Renal cortical epithelial cell (primary cell): ENCODE measurements at regions not wholly inside any gene's neighbourhood (a gene's known extent, or its start where the extent isn't known, plus 50 kb on each side); places are given as distances from the start of the nearest gene placed in this dataset.
"Not testable (repeated sequence)": the region's sequence is repeated elsewhere in the genome, so short reads cannot be mapped to it uniquely, and the experiment has no call there.

Experiments used
- DNase-seq: peaks from one replicate; pipeline ENCODE4 v3.0.0-alpha.2; 2011; ENCODE audit warnings: low read depth

DNA sequence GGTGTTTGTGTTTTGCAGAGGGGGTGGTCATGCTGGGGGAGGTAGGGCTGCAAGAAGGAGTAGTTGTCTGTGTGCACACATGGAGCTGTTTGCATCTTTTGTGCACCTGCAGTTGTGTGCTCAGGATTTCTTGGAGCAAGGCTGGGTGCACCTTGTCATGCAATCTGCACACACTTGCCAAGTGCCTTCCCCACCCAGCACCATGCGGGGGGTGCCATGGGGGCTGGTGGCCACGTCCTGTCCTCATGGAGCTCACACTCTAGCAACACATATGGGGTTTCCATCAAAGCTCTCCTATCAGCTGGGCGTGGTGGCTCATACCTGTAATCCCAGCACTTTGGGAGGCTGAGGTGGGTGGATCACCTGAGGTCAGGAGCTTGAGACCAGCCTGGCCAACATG lies 111.6 kb downstream of the CRLF3 start:
- not testable (repeated sequence) for DNase-seq

DNA sequence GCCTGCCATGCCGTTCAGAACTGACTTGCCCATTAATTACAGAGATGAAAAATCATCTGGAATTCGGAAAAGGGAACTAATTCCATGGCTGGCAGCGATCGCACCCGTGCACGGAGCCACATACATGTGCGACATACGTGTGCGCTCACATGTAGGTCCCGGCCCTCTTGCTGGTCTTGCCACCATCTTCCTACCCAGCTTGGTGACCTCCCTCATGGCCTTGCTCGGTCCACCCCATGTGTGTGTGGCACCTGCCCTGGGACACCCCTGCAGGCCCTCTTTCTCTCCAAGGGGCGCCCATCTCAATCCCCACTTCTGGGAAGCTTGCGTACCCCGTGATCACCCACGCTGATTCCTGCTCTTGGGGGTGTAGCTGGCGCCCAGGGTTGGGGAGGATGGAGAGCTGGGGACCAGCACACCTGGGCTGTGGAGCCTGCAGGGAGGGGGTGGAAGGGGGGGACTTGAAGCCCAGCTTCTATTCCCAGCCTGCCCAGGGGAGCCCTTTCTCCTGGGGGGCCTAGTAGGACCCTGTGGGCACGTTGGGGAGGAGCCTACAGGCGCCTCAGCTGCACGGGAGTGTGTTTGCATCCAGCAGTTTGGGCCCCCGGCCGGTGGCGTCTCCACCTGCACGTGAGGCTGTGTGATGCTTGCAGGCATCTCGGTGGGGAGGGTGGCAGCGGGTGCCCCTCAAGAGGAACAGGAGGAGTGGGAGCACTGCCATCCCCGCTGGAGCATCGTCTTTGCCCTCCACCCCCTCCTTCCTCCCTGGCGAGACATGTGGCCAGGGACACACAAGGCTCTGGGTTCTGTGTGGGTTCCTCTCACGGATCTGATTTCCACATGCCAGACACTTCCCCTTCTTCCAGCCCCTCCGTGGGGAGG lies 112.6 kb downstream of the CRLF3 start:
- DNase-seq: not testable (repeated sequence)

DNA sequence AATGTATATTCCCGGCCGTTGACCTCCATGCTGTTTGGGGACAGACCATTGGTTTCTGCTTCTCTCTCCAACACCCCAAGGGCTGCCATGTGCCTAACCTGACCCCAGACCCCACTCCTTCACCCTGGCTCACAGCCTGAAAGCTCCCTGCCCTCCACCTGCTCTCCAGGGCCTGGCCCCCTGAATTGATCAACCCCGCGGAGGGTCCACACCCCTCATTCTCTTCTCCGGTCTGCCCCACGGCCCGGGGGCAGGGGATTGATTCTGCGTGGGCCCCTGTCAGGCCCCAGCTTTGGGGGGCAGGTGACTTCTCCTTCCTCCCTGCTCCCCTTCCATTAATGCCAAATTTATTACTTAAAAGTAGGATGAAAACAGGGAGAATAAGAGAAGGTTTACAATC lies 113.3 kb downstream of the CRLF3 start:
- DNase-seq: not testable (repeated sequence)

DNA sequence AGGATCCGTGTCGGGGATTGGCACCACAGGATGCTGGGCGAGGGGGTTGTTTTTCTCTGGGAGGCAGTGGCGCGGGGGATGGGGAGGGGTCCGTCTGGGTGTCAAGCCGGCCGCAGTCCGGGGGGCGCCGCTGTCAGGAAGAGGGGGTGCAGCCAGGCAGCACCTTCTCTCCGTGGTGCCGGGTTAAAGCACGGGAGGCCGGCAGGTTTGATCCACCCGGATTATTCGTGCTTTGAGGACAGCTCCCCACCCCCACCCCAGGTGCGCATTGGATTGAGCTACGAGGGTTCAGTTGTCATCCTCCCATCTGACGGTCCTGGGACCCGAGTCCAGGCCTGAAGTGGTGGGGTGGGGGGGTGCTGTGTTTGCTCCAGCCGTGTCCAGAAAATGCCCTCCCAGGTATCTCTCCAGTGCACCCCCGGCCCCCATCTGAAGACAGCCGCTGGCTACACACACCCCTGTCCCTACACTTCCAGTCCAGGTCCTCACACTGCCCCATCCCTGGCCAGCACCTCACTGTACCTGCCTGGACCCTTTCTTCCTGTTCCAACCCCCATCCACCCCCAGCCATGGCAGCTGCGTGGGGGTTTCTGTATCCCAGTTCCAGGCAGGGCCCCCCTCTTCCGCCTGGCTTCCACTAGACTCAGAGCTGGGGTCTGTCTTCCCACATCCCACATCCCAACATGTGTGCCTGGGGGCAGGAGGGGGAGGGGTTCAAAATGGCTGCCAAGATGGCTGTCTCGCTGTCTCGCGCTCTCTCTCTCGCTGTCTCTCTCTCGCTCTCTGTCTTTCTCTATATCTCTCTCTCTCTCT lies 114.0 kb downstream of the CRLF3 start:
- DNase-seq: not testable (repeated sequence)

DNA sequence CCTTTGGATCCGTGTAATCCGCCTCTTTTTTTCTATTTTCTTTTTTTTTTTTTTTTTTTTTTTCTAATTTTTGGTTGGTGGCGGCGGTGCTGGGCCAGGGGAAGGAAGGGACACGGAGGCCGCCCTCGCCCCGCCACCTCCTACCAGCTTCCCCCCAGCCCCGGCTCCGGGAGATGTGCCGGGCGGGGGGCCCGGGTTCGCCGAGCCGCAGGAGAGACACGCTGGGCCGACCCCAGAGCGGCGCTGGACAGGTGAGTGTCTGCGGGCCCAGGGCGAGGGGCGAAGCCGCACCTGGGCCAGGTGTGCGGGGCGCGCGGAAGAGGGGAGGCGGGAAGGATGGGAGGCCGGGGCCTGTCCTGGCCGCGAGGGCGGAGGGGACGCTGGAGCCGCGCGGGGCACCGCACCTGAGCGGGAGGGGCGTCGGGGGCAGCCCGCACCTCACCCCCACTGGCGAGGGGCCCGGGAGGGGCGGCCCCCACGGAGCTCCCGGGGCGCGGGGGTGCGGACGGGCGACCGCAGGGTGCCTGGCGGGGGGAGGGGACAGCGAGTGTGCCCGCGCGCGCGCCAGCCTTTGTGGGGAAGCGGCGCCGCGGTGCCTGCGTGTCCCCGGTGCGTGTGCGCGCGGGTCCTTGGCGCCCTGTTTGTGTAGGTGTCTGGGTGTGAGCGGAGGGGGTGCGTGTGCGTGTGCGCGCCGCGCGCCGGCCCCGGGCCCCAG lies 114.8 kb downstream of the CRLF3 start:
- DNase-seq: not testable (repeated sequence)

DNA sequence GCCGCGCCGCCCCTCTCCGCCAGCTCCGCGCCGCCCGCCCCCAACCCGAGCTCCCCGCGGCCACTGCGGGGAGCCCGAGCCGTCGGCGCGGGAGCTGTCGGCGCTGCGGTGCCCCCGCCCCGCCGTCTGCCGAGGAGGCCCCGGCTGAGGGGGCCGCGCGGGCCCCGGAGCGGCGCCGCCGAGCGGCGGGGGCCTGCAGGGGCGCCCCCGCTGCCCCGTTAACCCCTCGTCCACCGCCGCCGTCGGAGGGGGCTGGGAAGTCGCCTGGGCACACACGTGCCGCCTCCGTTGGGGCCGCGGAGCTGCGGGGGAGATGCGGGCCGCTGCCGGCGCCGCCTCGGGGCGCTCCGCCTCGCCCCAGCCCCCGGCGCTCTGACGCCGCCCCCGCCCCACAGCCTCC lies 115.4 kb downstream of the CRLF3 start:
- not testable (repeated sequence) for DNase-seq

DNA sequence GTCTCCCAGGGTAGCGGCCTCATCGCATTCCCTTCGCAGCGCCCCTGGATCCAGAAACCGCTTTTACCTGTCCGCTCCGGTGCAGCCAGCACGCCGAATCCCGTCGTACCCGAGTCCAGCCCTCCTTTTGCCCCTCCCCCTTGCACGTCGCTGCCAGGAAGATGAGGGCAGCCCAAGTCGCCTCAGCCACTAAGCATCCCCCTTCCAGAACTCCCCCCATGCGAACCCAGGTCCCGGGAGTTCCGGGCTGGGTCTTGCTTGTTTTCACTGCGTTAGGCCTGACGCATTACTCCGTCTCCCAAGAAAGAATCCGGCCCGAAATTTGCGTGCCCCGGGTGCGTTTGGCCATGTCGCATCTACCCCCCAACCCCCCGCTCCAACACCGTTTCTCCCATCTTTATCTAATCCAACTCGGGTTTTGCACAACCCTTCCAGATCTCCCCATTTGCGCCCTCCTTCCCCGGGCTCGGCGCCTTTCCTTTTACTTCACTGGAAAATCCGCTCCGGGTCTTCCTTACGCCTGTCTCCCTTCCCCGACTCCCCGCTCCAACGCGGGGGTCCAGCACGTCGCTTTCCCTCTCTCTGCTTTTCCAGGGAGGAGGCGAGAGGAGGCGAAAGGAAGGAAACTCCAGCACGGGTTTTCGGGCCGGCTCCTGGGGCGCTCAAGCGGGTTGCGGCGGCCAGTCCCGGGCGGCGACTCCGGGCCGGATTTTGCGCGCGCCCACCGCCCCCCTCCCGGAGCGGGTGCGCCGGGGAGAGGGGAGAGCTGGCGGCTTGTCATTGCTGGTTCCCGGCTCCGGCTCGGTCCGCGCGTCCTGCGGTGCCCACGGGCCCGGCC lies 116.0 kb downstream of the CRLF3 start:
- peak; percentile 76 for DNase-seq

DNA sequence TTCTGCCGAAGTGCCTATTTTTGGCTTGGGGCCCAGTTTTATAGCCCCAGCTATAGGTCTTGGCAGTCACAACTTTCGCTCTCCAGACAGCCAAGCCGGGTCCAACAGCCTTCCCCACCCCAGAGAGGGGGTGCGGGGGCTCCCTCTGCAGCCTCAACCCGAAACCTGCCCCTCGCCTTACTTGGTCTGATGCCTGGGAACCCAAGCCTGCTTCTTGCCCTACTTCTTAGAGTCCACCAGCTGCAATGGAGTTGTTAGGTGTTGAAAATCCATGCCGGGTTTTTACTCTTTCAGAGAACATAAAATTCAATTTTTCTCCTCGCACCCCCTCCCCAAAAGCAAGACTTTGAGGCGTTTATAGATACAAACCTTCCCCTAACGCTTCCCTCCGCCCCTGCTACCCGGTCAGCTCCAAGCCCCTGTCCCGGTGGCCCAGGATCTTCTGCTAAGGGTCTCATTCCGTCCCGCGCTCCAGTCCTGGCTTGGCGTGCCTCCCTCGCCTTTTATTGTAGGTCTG lies 116.7 kb downstream of the CRLF3 start:
- DNase-seq: peak; percentile 20

DNA sequence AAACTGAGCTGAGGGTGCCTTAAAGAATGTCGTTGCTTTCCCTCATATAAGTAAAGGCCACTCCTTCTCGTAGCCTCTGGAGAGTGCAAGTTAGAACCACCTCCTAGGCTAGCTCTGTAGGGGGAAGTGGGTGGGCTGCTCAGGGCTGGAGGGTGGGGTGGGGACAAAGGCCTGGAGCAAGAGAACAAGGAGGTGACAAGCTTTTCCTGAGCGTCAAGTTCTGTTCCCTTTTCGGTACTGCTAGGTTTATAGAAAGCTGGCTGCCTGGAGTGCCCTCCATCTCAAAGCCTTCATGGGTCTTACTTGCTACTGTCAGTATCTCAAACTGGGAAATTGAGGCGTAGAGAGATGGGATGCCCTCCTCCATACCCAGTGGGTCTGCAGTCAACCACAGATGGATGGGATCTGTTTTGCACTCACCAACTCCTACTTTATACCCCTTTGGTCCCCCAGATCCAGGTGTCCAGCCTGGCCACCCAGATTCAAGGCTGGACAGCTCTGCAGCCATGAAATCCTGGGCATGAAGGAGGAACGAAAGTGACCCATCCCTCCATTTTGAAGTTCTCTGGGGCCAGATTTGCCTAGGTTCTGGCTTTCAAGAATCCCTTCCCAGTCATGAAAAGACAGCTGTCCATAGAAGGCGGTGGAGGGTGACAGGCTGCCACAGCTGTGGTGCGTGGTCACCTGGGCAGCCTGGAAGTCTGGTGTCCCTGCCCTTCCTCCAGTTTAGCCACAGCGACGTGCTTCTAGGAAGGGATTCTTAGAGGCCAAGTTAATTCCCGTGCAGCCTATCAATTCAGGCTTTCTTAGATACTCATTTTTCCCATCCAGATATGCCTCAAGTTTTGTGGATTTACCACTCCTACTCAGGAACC lies 117.8 kb downstream of the CRLF3 start:
- DNase-seq: not testable (repeated sequence)

DNA sequence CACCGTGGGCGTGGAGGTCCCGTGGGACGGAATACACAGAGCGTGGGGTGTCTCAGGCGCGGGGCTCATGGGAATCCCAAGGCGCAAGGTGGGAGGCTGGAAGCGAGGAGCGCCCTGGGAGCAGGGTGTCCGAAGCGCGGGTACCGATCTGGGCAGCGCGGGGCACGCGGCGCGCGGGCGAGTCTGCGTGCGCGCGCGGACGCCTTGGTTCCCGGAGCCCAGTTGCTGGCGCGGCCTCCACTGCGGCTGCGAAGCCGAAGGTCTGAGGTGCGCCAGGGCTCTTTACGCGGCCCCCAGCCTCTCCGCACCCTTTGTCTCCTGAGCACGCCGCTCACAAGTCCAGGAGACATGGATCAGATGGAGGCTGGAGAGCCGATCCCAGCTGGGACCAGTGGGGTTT lies 118.5 kb downstream of the CRLF3 start:
- not testable (repeated sequence) for DNase-seq

DNA sequence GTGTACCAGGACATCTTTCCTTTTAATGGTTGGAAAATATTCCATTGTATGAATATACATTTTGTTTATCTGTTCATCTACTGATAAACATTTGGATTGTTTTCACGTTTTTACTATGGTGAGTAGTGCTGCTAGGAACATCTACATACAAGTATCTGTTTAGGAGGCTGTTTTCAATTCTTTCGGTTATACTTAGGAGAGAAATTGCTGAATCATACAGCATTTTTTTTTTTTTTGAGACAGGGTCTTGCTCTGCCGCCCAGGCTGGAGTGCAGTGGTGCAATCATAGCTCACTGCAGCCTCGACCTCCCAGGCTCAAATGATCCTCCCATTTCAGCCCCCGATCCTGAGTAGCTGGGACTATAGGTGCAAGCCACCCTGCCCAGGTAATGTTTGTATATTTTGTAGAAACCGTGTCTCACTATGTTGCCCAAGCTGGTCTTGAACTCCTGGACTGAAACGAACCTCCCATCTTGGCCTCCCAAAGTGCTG lies 122.9 kb downstream of the CRLF3 start:
- no peak for DNase-seq

DNA sequence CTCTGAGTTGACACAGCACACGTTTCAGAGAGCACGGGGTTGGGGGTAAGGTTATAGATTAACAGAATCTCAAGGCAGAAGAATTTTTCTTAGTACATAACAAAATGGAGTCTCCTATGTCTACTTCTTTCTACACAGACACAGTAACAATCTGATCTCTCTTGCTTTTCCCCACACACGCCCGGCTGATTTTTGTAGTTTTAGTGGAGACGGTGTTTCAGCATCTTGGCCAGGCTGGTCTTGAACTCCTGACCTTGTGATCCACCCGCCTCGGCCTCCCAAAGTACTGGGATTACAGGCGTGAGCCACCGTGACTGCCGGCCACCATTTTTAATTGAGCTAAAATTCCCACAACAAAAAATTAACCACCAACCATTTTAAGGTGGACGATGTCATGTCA lies 123.7 kb downstream of the CRLF3 start:
- not testable (repeated sequence) for DNase-seq

DNA sequence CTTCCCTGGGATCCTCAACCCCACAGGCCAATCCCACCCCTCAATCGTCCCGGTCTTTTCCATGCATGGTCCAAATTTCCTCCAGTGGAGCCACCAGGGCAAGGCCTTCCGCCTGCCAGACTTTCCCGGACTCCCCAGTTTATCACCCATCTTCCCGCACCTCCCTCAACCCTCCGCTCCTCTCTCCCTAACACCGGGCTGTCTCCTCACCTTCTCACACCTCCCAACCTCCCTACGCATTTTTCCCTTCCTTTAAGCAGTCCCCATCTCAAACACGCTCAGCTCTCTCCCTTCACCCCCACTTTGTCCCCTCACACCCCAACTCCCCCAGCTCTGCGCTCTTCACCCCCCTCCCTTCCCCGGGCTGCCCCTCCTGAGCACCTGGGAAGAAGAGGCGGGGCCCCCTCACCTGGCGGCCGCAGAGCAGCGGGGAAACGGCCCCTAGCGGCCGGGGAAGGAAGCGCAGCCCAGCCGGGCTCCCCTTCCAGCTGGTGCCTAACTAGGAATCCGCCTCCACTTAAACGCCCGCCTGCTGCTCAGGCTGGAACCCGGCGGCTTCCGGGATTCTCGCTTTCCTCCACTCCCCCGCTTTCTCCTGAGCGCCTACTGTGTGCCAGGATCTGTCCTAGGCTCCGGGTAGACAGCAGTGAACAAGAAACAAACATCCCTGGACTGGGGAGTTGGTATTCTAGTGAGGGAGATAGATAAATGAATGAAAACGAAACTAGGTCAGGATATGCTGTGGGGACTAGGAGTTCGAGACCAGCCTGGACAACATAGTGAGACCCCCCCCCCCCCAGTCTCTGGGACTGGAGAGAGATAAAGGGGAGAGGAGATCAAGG lies 126.7 kb downstream of the CRLF3 start:
- peak; percentile 18 for DNase-seq

DNA sequence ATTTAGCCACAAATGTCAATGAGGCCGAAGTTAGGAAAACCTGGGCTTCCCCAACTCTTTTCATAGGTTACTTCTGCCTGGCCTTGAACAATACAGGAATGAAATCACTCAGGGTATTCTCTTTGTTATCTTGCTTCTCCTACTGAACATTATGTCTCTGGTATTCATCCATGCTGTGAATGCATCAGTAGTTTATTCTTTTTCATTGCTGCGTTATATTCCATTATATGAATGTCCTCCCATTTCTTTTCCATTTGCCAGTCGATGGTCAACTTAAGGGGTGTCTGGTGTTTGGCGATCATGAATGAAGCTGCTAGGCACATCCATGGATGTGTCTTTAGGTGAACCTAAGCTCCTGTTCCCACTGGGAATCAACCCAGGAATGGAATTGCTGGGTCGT lies 128.3 kb downstream of the CRLF3 start:
- no peak for DNase-seq

DNA sequence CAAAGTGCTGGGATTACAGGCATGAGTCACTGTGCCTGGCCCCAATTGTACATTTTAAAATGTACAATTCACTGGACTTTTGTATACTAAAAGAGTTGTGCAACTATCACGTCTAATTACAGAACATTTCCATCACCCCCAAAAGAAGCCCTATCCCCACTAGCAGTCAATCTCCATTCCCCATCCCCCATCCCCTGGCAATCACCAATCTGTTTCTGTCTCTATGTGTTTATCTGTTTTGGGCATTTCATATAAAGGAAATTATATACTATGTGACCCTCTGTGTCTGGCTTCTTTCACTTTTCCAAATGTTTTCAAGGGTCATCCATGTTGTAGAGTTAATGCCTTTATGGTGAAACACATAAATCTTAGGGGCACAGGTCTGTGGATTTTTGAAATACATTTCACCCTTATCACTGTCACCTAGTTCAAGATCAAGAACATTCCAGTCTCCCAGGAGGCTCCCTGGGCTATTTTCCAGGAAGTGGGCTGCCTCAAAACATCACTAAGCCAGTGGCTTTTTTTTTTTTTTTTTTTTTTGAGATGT lies 129.2 kb downstream of the CRLF3 start:
- peak; percentile 67 for DNase-seq

DNA sequence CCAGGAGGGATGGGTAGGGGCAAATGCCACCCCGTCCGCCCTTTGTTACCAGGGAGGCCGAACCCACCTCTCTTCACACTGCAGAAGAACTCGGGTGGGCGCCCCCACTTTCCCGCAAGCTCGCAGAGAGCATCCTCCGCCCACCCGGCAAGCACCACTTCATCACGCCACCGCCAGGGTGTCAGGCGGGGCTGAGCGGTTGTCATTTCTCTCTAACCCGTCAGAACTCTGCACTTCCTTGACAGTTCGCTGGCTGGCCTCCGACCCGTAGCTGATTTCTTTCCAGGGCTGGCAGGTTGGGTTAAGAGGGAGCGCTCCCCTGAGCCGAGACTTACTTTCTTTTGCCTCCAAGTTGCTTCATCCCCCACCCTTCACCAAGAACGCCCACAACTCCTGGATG lies 130.7 kb downstream of the CRLF3 start:
- DNase-seq: peak; percentile 15

DNA sequence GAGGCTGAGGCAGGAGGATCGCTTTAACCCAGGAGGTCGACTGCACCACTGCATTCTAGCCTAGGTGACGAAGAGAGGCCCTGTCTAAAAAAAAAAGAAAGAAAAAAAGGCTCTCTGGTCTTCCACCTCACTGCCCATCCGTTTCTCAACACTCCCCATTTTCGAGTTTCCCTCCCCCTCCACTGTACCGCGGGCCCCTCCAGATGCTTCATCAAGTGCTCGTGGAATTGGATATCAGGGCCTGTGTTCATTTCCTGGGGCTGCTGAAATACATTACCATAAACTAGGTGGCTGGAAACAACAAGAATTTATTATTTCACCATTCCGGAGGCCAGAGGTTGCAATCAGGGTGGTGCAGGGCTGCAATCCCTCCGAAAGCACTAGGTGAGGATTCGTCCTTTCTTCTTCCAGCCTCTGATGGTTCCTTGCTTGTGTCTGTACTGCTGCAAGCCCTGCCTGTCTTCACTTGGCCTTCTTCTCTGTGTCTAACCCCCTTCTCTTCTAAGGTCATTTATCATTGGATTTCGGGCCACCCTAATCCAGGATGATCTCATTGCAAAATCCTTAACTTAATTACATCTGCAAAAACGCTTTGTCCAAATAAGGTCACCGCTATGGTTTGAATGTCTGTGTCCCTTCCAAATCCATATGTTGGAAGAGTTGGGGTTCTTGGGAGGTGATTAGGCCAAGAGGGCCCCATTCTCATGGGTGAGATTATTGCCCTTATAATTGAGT lies 135.1 kb downstream of the CRLF3 start:
- DNase-seq: not testable (repeated sequence)
